Sigmoid colon (tissue), 4 donors: ENCODE measurements at regions not wholly inside any gene's neighbourhood (a gene's known extent, or its start where the extent isn't known, plus 50 kb on each side); places are given as distances from the start of the nearest gene placed in this dataset.

Experiments used
- POLR2A ChIP-seq, 2 donors: fragments of 450-650 bp; IDR thresholded peaks; one replicate each; pipeline ENCODE4 v1.6.1; 2016; ENCODE audit warnings: antibody characterized with exemption in 2 of 2, mild to moderate bottlenecking in 2 of 2, moderate library complexity in 2 of 2
- POLR2AphosphoS5 ChIP-seq, 4 donors: sonication (generic); formaldehyde crosslinking; IDR thresholded peaks; one replicate each; pipeline ENCODE4 v1.6.1; 2017; ENCODE audit warnings: antibody characterized with exemption in 4 of 4
- TF ChIP-seq, protein P1 (sequence below), 4 experiments: fragments of 450-650 bp in 3 of 4; fragments of 200-600 bp in 1 of 4; IDR thresholded peaks; one replicate each; pipeline ENCODE4 v1.5.1; 2016 to 2019; ENCODE audit warnings: antibody characterized with exemption in 4 of 4, mild to moderate bottlenecking in 3 of 4, moderate library complexity in 2 of 4

DNA sequence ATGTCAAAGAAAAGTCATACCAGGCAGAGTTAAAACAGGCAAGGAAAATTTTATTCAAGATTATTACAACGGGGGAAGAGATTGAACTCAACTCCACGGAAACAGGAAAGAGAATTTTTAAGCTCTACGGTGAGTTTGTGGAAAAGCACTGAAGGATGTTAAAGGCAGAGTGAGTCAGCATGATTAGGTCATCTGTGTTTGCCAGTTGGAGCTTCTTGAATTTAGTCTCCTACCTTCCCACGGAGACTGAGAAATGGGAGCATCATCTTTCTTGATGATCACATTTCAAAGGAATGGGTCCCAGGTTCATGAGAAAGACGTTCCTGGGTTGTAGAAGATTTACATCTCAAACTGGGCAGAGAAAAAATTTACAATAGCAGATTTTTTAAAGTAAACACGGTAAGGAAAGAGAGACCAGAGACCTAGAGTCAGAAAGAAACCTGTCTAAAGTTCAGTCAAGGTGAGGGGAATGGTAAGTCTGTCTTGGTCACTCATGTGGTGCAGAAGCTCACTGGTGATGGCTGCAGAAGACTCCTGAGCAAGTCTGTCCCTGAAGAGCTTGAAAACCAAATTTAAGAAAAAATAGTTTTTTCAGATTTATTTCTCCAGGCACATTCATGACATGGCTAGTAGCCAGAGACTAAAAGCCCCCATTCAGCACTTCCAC lies 516.9 kb upstream of the LRRN3 start:
- TF ChIP-seq, protein P1, sequence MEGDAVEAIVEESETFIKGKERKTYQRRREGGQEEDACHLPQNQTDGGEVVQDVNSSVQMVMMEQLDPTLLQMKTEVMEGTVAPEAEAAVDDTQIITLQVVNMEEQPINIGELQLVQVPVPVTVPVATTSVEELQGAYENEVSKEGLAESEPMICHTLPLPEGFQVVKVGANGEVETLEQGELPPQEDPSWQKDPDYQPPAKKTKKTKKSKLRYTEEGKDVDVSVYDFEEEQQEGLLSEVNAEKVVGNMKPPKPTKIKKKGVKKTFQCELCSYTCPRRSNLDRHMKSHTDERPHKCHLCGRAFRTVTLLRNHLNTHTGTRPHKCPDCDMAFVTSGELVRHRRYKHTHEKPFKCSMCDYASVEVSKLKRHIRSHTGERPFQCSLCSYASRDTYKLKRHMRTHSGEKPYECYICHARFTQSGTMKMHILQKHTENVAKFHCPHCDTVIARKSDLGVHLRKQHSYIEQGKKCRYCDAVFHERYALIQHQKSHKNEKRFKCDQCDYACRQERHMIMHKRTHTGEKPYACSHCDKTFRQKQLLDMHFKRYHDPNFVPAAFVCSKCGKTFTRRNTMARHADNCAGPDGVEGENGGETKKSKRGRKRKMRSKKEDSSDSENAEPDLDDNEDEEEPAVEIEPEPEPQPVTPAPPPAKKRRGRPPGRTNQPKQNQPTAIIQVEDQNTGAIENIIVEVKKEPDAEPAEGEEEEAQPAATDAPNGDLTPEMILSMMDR (IDR thresholded peaks at IDR 0.05) = no peak
- TF ChIP-seq POLR2A (IDR thresholded peaks at IDR 0.05) (no peak), POLR2AphosphoS5 (IDR thresholded peaks at IDR 0.05) (no peak)
